Neural cell (in vitro differentiated cells): ENCODE measurements at regions not wholly inside any gene's neighbourhood (a gene's known extent, or its start where the extent isn't known, plus 50 kb on each side); places are given as distances from the start of the nearest gene placed in this dataset.

Experiments used
- H2AFZ ChIP-seq: fragments of 200-600, 300-800 bp; sonication (generic), shearing (Covaris generic); 2 replicates; pipeline ENCODE4 v1.6.0; 2014; ENCODE audit warnings: low read depth, mild to moderate bottlenecking, antibody characterized with exemption, low read length, moderate library complexity
- H3F3A ChIP-seq: fragments of 200-600 bp; shearing (Covaris generic); 2 replicates; pipeline ENCODE4 v1.6.1; 2016; ENCODE audit warnings: mild to moderate bottlenecking, moderate library complexity, mixed read lengths, antibody characterized with exemption, low read length; ENCODE audit not compliant: insufficient read depth, poor library complexity, severe bottlenecking
- H3K27ac ChIP-seq: fragments of 200-600, 300-800 bp; sonication (generic), shearing (Covaris generic); 2 replicates; pipeline ENCODE4 v1.5.1; 2014; ENCODE audit warnings: mild to moderate bottlenecking, low read length, moderate library complexity
- H3K27me3 ChIP-seq: fragments of 300-800, 200-600 bp; sonication (generic), shearing (Covaris generic); 2 replicates; pipeline ENCODE4 v1.6.0; 2014; ENCODE audit warnings: mild to moderate bottlenecking, low read depth, low read length, moderate library complexity; ENCODE audit not compliant: insufficient read depth
- H3K36me3 ChIP-seq: fragments of 300-800, 200-600 bp; sonication (generic), shearing (Covaris generic); 2 replicates; pipeline ENCODE4 v1.5.1; 2014; ENCODE audit warnings: mild to moderate bottlenecking, antibody characterized with exemption, low read length, moderate library complexity; ENCODE audit not compliant: insufficient read depth
- H3K4me2 ChIP-seq: fragments of 300-800, 200-600 bp; sonication (generic), shearing (Covaris generic); 2 replicates; pipeline ENCODE4 v1.6.0; 2014; ENCODE audit warnings: mild to moderate bottlenecking, low read length
- H3K4me3 ChIP-seq: fragments of 300-800, 200-600 bp; sonication (generic), shearing (Covaris generic); 2 replicates; pipeline ENCODE4 v1.5.1; 2014; ENCODE audit warnings: mild to moderate bottlenecking, low read length, moderate library complexity
- H3K79me2 ChIP-seq: fragments of 200-600 bp; shearing (Covaris generic); replicated peaks from 2 replicates; pipeline ENCODE4 v1.6.0; 2014; ENCODE audit warnings: mild to moderate bottlenecking, low read length, moderate library complexity; ENCODE audit not compliant: insufficient read depth
- H3K9ac ChIP-seq: fragments of 300-800, 200-600 bp; sonication (generic), shearing (Covaris generic); 2 replicates; pipeline ENCODE4 v1.6.1; 2016; ENCODE audit warnings: mild to moderate bottlenecking, low read length, mixed read lengths
- H3K9me2 ChIP-seq: fragments of 200-600 bp; shearing (Covaris generic); 2 replicates; pipeline ENCODE4 v1.6.1; 2016; ENCODE audit warnings: mild to moderate bottlenecking, low read length, mixed read lengths; ENCODE audit not compliant: insufficient read depth
- H3K9me3 ChIP-seq: fragments of 200-600, 300-800 bp; sonication (generic), shearing (Covaris generic); 2 replicates; pipeline ENCODE4 v1.6.1; 2016; ENCODE audit warnings: mild to moderate bottlenecking, mixed run types, low read length, moderate library complexity, mixed read lengths
- H4K20me1 ChIP-seq: fragments of 200-600 bp; shearing (Covaris generic); 2 replicates; pipeline ENCODE4 v1.6.1; 2016; ENCODE audit warnings: mild to moderate bottlenecking, mixed run types; ENCODE audit not compliant: insufficient read depth
- EP300 ChIP-seq: fragments of 450-650 bp; conservative IDR thresholded peaks from 2 replicates; pipeline ENCODE4 v1.6.1; 2014; ENCODE audit warnings: antibody characterized with exemption, mild to moderate bottlenecking, moderate library complexity; ENCODE audit not compliant: poor library complexity, severe bottlenecking
- EZH2 ChIP-seq: fragments of 200-600, 300-800 bp; shearing (Covaris generic), sonication (generic); IDR thresholded peaks from 2 replicates; pipeline ENCODE4 v1.6.1; 2014; ENCODE audit warnings: antibody characterized with exemption, low read length, borderline replicate concordance, mild to moderate bottlenecking; ENCODE audit not compliant: insufficient read depth, poor library complexity, severe bottlenecking
- MXI1 ChIP-seq: fragments of 450-650 bp; conservative IDR thresholded peaks from 2 replicates; pipeline ENCODE4 v1.6.1; 2014; ENCODE audit warnings: antibody characterized with exemption, mild to moderate bottlenecking; ENCODE audit not compliant: poor library complexity, severe bottlenecking
- POLR2AphosphoS5 ChIP-seq: IDR thresholded peaks from 2 replicates; pipeline ENCODE4 v1.6.1; 2012
- RAD21 ChIP-seq: fragments of 450-650 bp; conservative IDR thresholded peaks from 2 replicates; pipeline ENCODE4 v1.6.1; 2014; ENCODE audit warnings: antibody characterized with exemption, mild to moderate bottlenecking, moderate library complexity
- REST ChIP-seq: IDR thresholded peaks from 2 replicates; pipeline ENCODE4 v1.6.1; 2012; ENCODE audit warnings: borderline replicate concordance
- SMC3 ChIP-seq: fragments of 450-650 bp; conservative IDR thresholded peaks from 2 replicates; pipeline ENCODE4 v1.6.1; 2014; ENCODE audit warnings: antibody characterized with exemption, mild to moderate bottlenecking, moderate library complexity; ENCODE audit not compliant: poor library complexity
- TAF1 ChIP-seq: IDR thresholded peaks from 2 replicates; pipeline ENCODE4 v1.6.1; 2012; ENCODE audit warnings: low read depth
- TF ChIP-seq, protein P1 (sequence below): fragments of 450-650 bp; IDR thresholded peaks from 2 replicates; pipeline ENCODE4 v1.5.1; 2014; ENCODE audit warnings: antibody characterized with exemption, mild to moderate bottlenecking, moderate library complexity; ENCODE audit not compliant: poor library complexity, severe bottlenecking

DNA sequence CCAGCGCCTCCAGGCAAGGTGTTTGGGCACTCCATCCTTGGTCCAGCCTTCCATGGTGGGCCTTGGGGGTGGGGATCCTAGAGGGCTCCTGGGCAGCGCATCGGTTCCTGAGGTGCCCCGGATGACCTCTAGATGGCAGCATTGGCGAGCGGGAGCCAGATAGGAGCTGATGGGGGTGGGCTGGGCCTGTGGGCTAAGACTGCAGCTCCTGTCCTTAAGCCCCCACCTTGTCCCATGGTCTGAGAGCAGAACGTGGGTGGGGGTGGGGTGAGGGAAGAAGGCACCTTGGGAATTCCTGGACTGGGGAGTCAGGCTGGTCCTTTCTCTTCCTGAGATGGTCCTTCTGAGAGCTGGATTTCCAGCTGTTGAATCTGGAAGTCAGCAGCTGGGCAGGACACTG, 93.4 kb upstream of the CSF3R start:
- H3K27me3 ChIP-seq: no peaks in the 10 kb centered on the region
- H4K20me1 ChIP-seq: no peaks in the 10 kb centered on the region
- H3K4me3 ChIP-seq: no peak overlapping the region
- H3K36me3 ChIP-seq: no peaks in the 10 kb centered on the region
- H3F3A ChIP-seq: no peaks in the 10 kb centered on the region
- H2AFZ ChIP-seq: no peak overlapping the region
- H3K9me2 ChIP-seq: no peaks in the 10 kb centered on the region
- no peak for TF ChIP-seq POLR2AphosphoS5
- TF ChIP-seq, protein P1, sequence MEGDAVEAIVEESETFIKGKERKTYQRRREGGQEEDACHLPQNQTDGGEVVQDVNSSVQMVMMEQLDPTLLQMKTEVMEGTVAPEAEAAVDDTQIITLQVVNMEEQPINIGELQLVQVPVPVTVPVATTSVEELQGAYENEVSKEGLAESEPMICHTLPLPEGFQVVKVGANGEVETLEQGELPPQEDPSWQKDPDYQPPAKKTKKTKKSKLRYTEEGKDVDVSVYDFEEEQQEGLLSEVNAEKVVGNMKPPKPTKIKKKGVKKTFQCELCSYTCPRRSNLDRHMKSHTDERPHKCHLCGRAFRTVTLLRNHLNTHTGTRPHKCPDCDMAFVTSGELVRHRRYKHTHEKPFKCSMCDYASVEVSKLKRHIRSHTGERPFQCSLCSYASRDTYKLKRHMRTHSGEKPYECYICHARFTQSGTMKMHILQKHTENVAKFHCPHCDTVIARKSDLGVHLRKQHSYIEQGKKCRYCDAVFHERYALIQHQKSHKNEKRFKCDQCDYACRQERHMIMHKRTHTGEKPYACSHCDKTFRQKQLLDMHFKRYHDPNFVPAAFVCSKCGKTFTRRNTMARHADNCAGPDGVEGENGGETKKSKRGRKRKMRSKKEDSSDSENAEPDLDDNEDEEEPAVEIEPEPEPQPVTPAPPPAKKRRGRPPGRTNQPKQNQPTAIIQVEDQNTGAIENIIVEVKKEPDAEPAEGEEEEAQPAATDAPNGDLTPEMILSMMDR: peak; percentile 95
- no peak for TF ChIP-seq REST
- TF ChIP-seq SMC3: peak; percentile 94
- TF ChIP-seq RAD21: peak; percentile 96
- no peak for TF ChIP-seq TAF1
- TF ChIP-seq EP300: no peak
- TF ChIP-seq MXI1: peak; percentile 36
- TF ChIP-seq EZH2: no peak
- no peak overlapping the region for H3K4me2 ChIP-seq
- no peak overlapping the region for H3K9ac ChIP-seq
- no peak overlapping the region for H3K27ac ChIP-seq
- no peaks in the 10 kb centered on the region for H3K9me3 ChIP-seq
- H3K79me2 ChIP-seq: no peaks in the 10 kb centered on the region

GRCh38 chr1:36573445-36573844, 90.7 kb upstream of the CSF3R start:
- H2AFZ ChIP-seq: no peak overlapping the region
- H3K9me2 ChIP-seq: no peaks in the 10 kb centered on the region
- H3K9ac ChIP-seq: no peak overlapping the region
- H3K4me2 ChIP-seq: no peak overlapping the region
- no peaks in the 10 kb centered on the region for H3K9me3 ChIP-seq
- H4K20me1 ChIP-seq: no peaks in the 10 kb centered on the region
- H3K79me2 ChIP-seq: no peaks in the 10 kb centered on the region
- H3K27me3 ChIP-seq: no peaks in the 10 kb centered on the region
- no peaks in the 10 kb centered on the region for H3K36me3 ChIP-seq
- TF ChIP-seq SMC3: no peak
- no peak for TF ChIP-seq EZH2
- TF ChIP-seq, protein P1: no peak
- no peak for TF ChIP-seq TAF1
- H3F3A ChIP-seq: no peaks in the 10 kb centered on the region
- H3K27ac ChIP-seq: no peak overlapping the region
- H3K4me3 ChIP-seq: peak overlapping the region; percentile 38
